Right ventricle myocardium inferior (tissue), 1 donor: ENCODE measurements at regions not wholly inside any gene's neighbourhood (a gene's known extent, or its start where the extent isn't known, plus 50 kb on each side); places are given as distances from the start of the nearest gene placed in this dataset.

ENCODE experiments used
- ATAC-seq: fragments of 200-7000 bp; cut with Tn5 transposase; one replicate; pipeline ENCODE4 v1.9.1; 2020; ENCODE audit warnings: mild to moderate bottlenecking, moderate library complexity
- DNase-seq: peaks from one replicate; pipeline ENCODE4 v3.0.0; 2021; ENCODE audit errors: missing footprints
- intact Hi-C: fragments of 100-400 bp; cut with DNase I; formaldehyde crosslinking; loops from one replicate; pipeline ENCODE4 v1.11.0; 2022
- donor health status: DM: no; HTN: yes; CAD: no; lungs with severe emphysema.

GRCh38 chr13:31919971-31920726, 111.4 kb upstream of the FRY start:
- ATAC-seq (no peak), DNase-seq (no peak)
- intact Hi-C loops: no loop called here

GRCh38 chr13:31920727-31921100, 110.9 kb upstream of the FRY start:
- intact Hi-C loops: no loop called here
- no peak for DNase-seq
- ATAC-seq: no peak

- ATAC-seq (no peak), DNase-seq (no peak)
- intact Hi-C loops: no loop called here
Observed at GRCh38 chr13:31922724-31923123, 108.8 kb upstream of the FRY start.

DNA sequence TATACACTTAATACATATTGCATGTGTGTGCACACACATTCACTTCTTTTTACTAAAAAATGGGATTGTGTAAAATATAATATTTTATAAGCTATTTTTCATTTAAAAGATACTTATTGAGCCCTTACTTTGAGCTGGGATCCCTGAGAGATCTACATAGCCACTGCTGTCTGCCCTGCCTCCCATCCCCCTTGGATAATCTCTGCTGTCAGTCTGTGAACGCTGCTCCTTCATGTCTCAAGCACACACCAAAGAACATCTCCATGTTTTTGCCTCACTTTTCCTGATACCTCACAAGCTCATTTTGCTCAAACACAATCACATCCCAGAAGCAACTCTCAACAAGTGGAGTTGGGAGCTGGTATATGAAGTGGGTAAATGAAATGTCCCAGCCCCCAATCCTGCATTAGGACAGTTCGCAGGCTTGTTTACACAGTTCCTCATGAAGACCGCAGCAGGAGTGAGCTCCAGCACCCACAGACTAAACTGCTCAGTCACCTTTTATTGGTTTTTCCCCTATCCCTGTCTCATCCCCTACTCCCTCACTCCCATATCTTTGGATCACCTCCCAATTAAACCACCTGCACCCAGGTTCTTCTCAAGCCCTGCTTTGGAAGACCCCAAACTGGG, 108.3 kb upstream of the FRY start:
- intact Hi-C loops: no loop called here
- ATAC-seq: no peak
- DNase-seq: no peak

GRCh38 chr13:31925079-31925478, 106.5 kb upstream of the FRY start:
- no peak for DNase-seq
- intact Hi-C loops: no loop called here
- ATAC-seq: no peak

DNA sequence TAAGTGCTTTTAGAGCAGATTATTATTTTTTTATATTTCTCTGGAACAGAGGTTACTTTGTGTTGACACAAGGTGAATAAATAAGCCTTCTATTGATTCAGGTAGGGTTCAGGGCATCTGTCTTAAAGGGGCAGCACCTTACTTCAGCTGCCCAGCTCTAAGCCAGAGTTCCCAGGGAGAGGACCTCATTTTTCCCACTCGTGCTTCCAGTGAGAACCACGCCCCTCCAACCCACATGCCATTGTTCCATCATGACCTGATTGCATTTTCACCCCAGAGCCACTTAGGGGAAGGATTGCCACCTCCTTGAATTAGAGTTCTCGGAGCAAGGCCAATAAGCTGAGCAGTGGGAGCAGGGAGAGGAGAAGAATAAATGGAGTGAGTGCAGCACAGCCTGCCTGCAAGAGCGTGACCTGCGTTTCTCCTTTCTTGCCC, 104.3 kb upstream of the FRY start:
- intact Hi-C loops: no loop called here
- DNase-seq (no peak), ATAC-seq (no peak)

GRCh38 chr13:31929031-31929770, 102.4 kb upstream of the FRY start:
- intact Hi-C loops: no loop called here
- ATAC-seq (no peak), DNase-seq (no peak)

- no peak for ATAC-seq
Observed at GRCh38 chr13:31930490-31930889, 101.1 kb upstream of the FRY start.

GRCh38 chr13:31930901-31931522, 100.6 kb upstream of the FRY start:
- no peak for ATAC-seq
- no peak for DNase-seq

More at GRCh38 chr13:31930490-31930889, 101.1 kb upstream of the FRY start:
- no peak for DNase-seq
- intact Hi-C loops: no loop called here

GRCh38 chr13:31937436-31937835, 94.1 kb upstream of the FRY start:
- no peak for ATAC-seq
- DNase-seq: no peak
- intact Hi-C loops: no loop called here

More at GRCh38 chr13:31930901-31931522, 100.6 kb upstream of the FRY start:
- intact Hi-C loops: no loop called here

- ATAC-seq: no peak
- intact Hi-C loops: no loop called here
- no peak for DNase-seq
Observed at GRCh38 chr13:31940076-31940475, 91.5 kb upstream of the FRY start.

- ATAC-seq (no peak), DNase-seq (no peak)
- intact Hi-C loops: no loop called here
Observed at GRCh38 chr13:31943591-31943990, 88.0 kb upstream of the FRY start.

DNA sequence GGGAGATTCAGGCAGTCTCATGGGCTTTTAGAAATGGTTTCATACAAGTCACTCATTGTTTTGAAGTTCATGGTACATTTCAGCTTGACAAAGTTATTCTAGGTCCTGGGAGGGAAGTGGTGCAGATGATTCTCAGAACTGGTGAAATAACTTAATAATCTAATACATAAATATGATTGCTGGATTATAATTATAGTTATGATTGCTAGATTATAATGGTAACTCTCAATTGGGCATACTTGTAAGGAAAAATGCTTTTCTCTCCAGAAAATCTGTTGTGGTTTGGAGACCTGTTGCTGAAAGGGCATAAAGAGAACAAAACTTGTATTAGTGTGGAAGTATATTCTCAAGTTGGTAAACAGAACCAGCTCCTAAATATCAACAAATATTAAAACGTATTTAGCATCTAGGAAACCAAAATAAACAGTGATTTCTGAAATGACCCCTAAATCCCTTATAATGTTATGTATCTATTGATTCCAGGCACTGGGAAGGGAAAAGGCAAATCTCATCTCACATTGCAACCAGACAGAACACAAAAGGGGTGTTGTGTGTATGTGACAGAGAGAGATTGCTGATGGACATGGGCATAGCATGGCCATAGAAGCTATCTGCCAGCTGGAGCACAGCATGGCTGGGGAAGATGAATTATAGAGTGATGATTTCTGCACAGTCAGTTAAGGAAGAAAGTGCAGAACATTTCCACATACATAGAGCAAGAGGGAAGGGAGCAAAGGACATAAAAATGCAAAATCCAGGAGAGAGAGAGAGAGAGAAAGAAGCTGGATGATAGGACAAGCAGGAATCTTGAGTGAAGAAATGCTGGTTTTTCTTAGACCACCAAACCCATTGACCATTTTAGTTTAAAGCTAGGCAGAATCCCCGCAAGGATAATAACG, 87.1 kb upstream of the FRY start:
- ATAC-seq (no peak), DNase-seq (no peak)
- intact Hi-C loops: no loop called here

DNA sequence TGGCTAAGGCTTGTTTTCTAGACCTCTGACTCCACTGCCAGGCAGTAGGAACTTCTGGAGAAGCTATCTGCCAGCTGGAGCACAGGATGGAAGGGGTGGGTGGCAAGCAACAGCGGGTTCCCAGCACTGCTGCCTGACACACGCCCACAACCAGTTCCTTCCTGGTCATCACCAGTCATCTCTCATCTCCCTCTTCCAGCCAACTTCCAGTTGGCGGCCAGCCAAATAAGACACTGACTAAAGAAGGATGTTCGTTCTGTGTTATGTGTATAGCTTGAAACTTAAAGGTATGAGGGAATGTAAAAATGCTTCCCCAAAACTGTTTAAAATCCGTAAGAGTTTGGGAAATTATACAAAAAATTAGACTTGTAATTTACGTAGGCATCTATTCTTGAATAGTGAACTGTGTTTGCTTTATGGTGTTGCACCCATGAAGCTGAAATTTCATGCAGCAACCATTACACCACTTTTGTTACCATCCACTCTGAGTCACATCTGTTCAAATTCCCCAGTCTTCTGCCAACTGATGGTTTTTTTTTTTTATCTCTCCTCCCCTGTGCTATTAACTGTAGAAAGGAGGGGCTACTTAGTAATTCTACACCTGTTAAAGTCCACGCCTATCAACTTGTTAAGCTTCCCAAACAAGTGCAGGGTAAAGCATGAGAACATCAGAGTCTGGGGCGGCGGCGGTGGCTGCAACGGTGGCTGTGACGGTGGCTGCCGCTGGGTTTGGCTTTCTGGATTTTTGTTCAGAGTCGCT, 86.2 kb upstream of the FRY start:
- intact Hi-C loops: no loop called here

DNA sequence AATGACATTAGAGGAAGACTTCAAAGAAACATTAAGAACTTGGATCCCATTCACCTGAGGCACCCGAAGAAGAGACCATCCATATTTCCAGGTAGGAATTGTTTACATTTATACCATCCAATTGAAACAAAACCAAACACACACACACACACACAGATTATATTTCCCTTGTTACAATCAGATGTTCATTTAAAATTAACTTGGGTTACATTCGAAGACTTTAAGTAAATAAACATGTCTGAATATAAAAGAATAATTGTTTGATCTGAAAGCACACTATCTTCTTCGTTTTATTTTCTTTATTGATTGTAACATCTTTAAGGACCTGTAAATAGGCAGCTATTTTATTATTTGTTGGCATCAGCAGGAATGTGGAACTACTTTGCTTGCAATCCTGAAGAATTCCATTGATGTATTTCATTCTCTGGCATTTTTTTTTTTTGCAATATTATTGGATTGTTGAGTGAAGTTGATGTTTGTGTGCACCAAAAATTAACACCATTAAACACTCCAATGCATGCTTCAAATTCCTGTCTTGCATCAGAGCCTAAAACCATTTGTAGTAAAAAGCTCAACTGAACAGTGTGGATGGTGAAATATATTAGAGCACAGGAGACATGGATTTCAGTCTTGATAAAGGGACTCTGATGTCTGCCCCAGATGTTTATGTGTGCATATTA, 85.3 kb upstream of the FRY start:
- ATAC-seq (no peak), DNase-seq (no peak)
- intact Hi-C loops: no loop called here

More for the DNA sequence above, 86.2 kb upstream of the FRY start:
- DNase-seq: peak; percentile 88
- peak; percentile 79 for ATAC-seq

DNA sequence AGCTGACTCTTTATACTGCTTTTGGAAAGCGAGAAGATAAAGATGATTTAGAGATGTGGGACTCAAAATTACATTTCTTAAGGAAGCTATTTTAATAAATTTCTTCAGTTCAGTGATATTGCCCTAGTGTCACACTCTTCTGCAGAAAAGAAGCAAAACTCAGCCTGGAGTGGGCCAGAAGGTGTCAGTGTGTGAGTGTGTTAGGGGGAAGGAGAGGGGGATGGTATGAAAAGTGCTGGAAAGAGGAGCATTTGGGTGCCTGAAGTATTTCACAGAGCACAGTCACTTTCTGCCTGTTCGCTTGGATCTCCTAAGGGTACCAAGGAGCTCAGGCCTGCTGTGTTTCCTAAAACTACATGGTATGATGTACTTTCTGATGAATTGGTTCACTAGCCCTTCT, 84.5 kb upstream of the FRY start:
- DNase-seq: no peak
- intact Hi-C loops: no loop called here
- no peak for ATAC-seq

- ATAC-seq (no peak), DNase-seq (no peak)
- intact Hi-C loops: no loop called here
Observed at GRCh38 chr13:31947506-31947905, 84.1 kb upstream of the FRY start.
